GM23338 (cell line): ENCODE measurements at regions not wholly inside any gene's neighbourhood (a gene's known extent, or its start where the extent isn't known, plus 50 kb on each side); places are given as distances from the start of the nearest gene placed in this dataset.

ENCODE experiments used
- ATAC-seq: fragments of 200-7000 bp; cut with Tn5 transposase; 3 replicates; pipeline ENCODE4 v1.9.1; 2020
- DNase-seq: peaks from one replicate; pipeline ENCODE4 v3.0.0-alpha.2; 2015; ENCODE audit warnings: low spot score
- H2AFZ ChIP-seq: fragments of 200-600 bp; sonication (generic); 2 replicates; pipeline ENCODE4 v1.8.0; 2016; ENCODE audit warnings: antibody characterized with exemption, mild to moderate bottlenecking, moderate library complexity
- H3F3A ChIP-seq: fragments of 200-600 bp; sonication (generic); replicated peaks from 2 replicates; pipeline ENCODE4 v1.8.0; 2017; ENCODE audit warnings: antibody characterized with exemption, mixed run types, low read depth
- H3K27ac ChIP-seq: fragments of 200-600 bp; sonication (generic); 2 replicates; pipeline ENCODE4 v1.6.1; 2016; ENCODE audit warnings: low read depth
- H3K27me3 ChIP-seq: fragments of 200-600 bp; sonication (generic); 2 replicates; pipeline ENCODE4 v1.8.0; 2016; ENCODE audit warnings: mild to moderate bottlenecking, mixed run types, moderate library complexity; ENCODE audit not compliant: insufficient read depth
- H3K36me3 ChIP-seq: fragments of 200-600 bp; sonication (generic); 2 replicates; pipeline ENCODE4 v1.8.0; 2016; ENCODE audit warnings: mild to moderate bottlenecking; ENCODE audit not compliant: insufficient read depth
- H3K4me1 ChIP-seq: fragments of 200-600 bp; sonication (generic); 2 replicates; pipeline ENCODE4 v1.8.0; 2016; ENCODE audit warnings: mild to moderate bottlenecking, moderate library complexity; ENCODE audit not compliant: insufficient read depth
- H3K4me2 ChIP-seq: fragments of 200-600 bp; sonication (generic); 2 replicates; pipeline ENCODE4 v1.7.1; 2017; ENCODE audit warnings: mixed run types
- H3K4me3 ChIP-seq: fragments of 200-600 bp; sonication (generic); 2 replicates; pipeline ENCODE4 v1.6.1; 2016; ENCODE audit warnings: mixed run types
- H3K79me2 ChIP-seq: fragments of 200-600 bp; sonication (generic); replicated peaks from 2 replicates; pipeline ENCODE4 v1.8.0; 2017; ENCODE audit warnings: mild to moderate bottlenecking; ENCODE audit not compliant: insufficient read depth
- H3K9me2 ChIP-seq: fragments of 200-600 bp; sonication (generic); 2 replicates; pipeline ENCODE4 v1.8.0; 2017; ENCODE audit not compliant: insufficient read depth
- H4K20me1 ChIP-seq: fragments of 200-600 bp; sonication (generic); replicated peaks from 2 replicates; pipeline ENCODE4 v1.8.0; 2017; ENCODE audit warnings: mild to moderate bottlenecking; ENCODE audit not compliant: insufficient read depth
- H3K27ac Mint-ChIP-seq: 2 replicates; pipeline ENCODE4 v1.8.0; 2020; ENCODE audit warnings: inconsistent platforms, mild to moderate bottlenecking, moderate library complexity, mixed read lengths
- H3K27me3 Mint-ChIP-seq: 3 replicates; pipeline ENCODE4 v1.8.0; 2022; ENCODE audit warnings: low read depth, mild to moderate bottlenecking, moderate library complexity, mixed read lengths, inconsistent platforms; ENCODE audit not compliant: insufficient read depth, poor library complexity
- H3K36me3 Mint-ChIP-seq: 3 replicates; pipeline ENCODE4 v1.8.0; 2021; ENCODE audit warnings: low read depth, mild to moderate bottlenecking, inconsistent platforms, moderate library complexity, mixed read lengths
- H3K4me1 Mint-ChIP-seq: 3 replicates; pipeline ENCODE4 v1.8.0; 2020; ENCODE audit warnings: mild to moderate bottlenecking, inconsistent platforms, mixed read lengths
- H3K4me3 Mint-ChIP-seq: 3 replicates; pipeline ENCODE4 v1.8.0; 2021; ENCODE audit warnings: moderate library complexity, mild to moderate bottlenecking, inconsistent platforms, mixed read lengths
- H3K9me3 Mint-ChIP-seq: 3 replicates; pipeline ENCODE4 v1.8.0; 2020; ENCODE audit warnings: moderate library complexity, mild to moderate bottlenecking, inconsistent platforms, mixed read lengths
- CREB1 ChIP-seq: fragments of 250-450 bp; sonication (Bioruptor Pico); IDR thresholded peaks from 2 replicates; pipeline ENCODE4 v1.5.0; 2020; ENCODE audit warnings: low read depth, mild to moderate bottlenecking, moderate library complexity
- CTCF ChIP-seq, 2 experiments: fragments of 200-600 bp in 1 of 2; sonication (generic) in 1 of 2; conservative IDR thresholded peaks; 2 replicates each; pipeline versions ENCODE4 v1.5.1 to v1.6.1; 2016 to 2017; ENCODE audit warnings: antibody characterized with exemption in 2 of 2, low read depth in 2 of 2, mild to moderate bottlenecking in 2 of 2, moderate library complexity in 1 of 2
- ETS1 ChIP-seq: IDR thresholded peaks from 2 replicates; pipeline ENCODE4 v1.6.1; 2016; ENCODE audit warnings: antibody characterized with exemption
- EZH2 ChIP-seq: fragments of 200-600 bp; sonication (generic); IDR thresholded peaks from one replicate; pipeline ENCODE4 v1.8.0; 2017; ENCODE audit warnings: antibody characterized with exemption, mild to moderate bottlenecking, low read depth; ENCODE audit not compliant: unreplicated experiment
- EZH2phosphoT487 ChIP-seq: fragments of 200-600 bp; sonication (generic); IDR thresholded peaks from one replicate; pipeline ENCODE4 v1.8.1; 2018; ENCODE audit warnings: antibody characterized with exemption; ENCODE audit not compliant: unreplicated experiment
- JUNB ChIP-seq: IDR thresholded peaks from one replicate; pipeline ENCODE4 v1.6.1; 2016; ENCODE audit warnings: antibody characterized with exemption; ENCODE audit not compliant: unreplicated experiment
- NANOG ChIP-seq: IDR thresholded peaks from 2 replicates; pipeline ENCODE4 v1.6.1; 2016; ENCODE audit warnings: antibody characterized with exemption, borderline replicate concordance
- POLR2AphosphoS5 ChIP-seq: IDR thresholded peaks from 2 replicates; pipeline ENCODE4 v1.6.1; 2016; ENCODE audit warnings: antibody characterized with exemption, low read depth
- REST ChIP-seq: IDR thresholded peaks from one replicate; pipeline ENCODE4 v1.6.1; 2018; ENCODE audit warnings: antibody characterized with exemption; ENCODE audit not compliant: unreplicated experiment
- STAT1 ChIP-seq: IDR thresholded peaks from one replicate; pipeline ENCODE4 v1.6.1; 2016; ENCODE audit warnings: antibody characterized with exemption; ENCODE audit not compliant: unreplicated experiment
- ZNF114 ChIP-seq: fragments of 250-450 bp; sonication (Bioruptor Pico); IDR thresholded peaks from 2 replicates; pipeline ENCODE4 v1.5.0; 2020; ENCODE audit warnings: mild to moderate bottlenecking, moderate library complexity
- ZNF331 ChIP-seq: fragments of 250-450 bp; sonication (Bioruptor Pico); IDR thresholded peaks from 2 replicates; pipeline ENCODE4 v1.5.0; 2020; ENCODE audit warnings: low read depth, mild to moderate bottlenecking, moderate library complexity

DNA sequence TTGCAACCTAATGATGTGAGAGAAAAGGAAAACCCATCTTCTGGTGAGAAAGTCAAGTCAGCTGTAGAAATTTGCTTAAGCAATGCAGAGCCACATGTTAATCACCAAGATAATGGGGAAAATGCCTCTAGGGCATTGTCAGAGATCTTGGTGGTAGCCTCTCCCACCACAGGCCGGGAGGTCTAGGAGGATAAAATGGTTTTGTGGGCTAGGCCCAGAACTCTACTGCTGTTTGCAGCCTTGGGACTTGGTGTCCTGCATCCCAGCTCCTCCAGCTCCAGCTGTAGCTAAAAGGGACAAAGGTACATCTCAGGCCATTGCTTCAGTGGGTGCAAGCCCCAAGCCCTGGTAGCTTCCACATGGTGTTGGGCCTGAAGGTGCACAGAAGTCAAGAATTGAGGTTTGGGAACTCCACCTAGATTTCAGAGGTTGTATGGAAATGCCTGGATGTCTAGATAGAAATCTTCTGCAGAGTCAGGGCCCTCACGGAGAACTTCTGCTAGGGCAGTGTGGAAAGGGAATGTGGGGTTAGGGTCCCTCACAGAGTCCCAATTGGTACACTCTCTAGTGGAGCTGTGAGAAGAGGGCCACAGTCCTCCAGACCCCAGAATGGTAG is 382.2 kb upstream of the KLHL1 start:
- Mint-ChIP-seq H3K4me1 (no peaks in the 10 kb centered on the region), H3K4me3 (no peak overlapping the region), H3K9me3 (peaks cover 35% of the 10 kb centered on the region), H3K36me3 (peaks cover 23% of the 10 kb centered on the region), H3K27ac (no peak overlapping the region), H3K27me3 (peaks cover 5% of the 10 kb centered on the region)
- Histone ChIP-seq H3K9me2 (peaks cover 6% of the 10 kb centered on the region; the same call in 1 of the 2 replicates), H3K4me1 (no peaks in the 10 kb centered on the region), H3K27me3 (no peaks in the 10 kb centered on the region), H4K20me1 (no peaks in the 10 kb centered on the region), H3K36me3 (0 out of 2 replicates have a peak, but pooled peaks cover 4% of the 10 kb centered on the region), H3F3A (no peaks in the 10 kb centered on the region), H3K79me2 (no peaks in the 10 kb centered on the region), H2AFZ (no peak overlapping the region), H3K27ac (no peak overlapping the region), H3K4me3 (no peak overlapping the region), H3K4me2 (no peak overlapping the region)
- ATAC-seq (no peak), DNase-seq (no peak)
- TF ChIP-seq POLR2AphosphoS5 (no peak), EZH2phosphoT487 (no peak)

DNA sequence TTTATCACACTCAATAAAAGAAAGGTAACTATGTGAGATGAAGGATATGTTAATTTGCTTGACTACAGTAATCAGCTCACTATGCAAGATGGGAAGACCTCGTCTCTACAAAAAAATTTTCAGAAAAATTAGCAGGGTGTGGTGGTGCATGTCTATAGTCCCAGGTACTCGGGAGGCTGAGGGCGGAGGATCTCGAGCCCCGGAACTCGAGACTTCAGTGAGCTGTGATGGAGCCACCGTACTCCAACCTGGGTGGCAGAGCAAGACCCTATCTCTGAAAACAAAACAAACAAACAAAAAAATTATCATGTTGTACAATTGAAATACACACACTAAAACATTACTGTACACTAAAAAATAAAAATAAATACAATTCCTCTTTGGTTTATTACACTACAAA is 376.7 kb upstream of the KLHL1 start:
- DNase-seq = no peak
- H4K20me1 ChIP-seq = no peaks in the 10 kb centered on the region
- peaks cover 7% of the 10 kb centered on the region for H3K9me3 Mint-ChIP-seq
- no peaks in the 10 kb centered on the region for H3K9me2 ChIP-seq
- no peaks in the 10 kb centered on the region for H3F3A ChIP-seq
- H3K27ac ChIP-seq = no peak overlapping the region
- no peaks in the 10 kb centered on the region for H3K79me2 ChIP-seq
- no peak overlapping the region for H2AFZ ChIP-seq
- no peak overlapping the region for H3K4me2 ChIP-seq
- H3K4me3 Mint-ChIP-seq = no peak overlapping the region
- no peaks in the 10 kb centered on the region for H3K4me1 ChIP-seq
- H3K4me3 ChIP-seq = no peak overlapping the region
- ATAC-seq = no peak
- H3K27me3 ChIP-seq = no peaks in the 10 kb centered on the region
- 0 out of 2 replicates have a peak, but pooled peaks cover 2% of the 10 kb centered on the region for H3K36me3 ChIP-seq
- TF ChIP-seq ZNF331 (CRISPR knock-in tag) (no peak), EZH2phosphoT487 (no peak), NANOG (no peak), ZNF114 (no peak), ETS1 (no peak), POLR2AphosphoS5 (no peak), JUNB (no peak), STAT1 (no peak), CTCF (conservative IDR thresholded peaks at IDR 0.05; ENCODE audit: low read depth in 2 of 2) (no peak), EZH2 (no peak), CREB1 (CRISPR knock-in tag) (no peak), REST (no peak)
- no peaks in the 10 kb centered on the region for H3K4me1 Mint-ChIP-seq
- no peaks in the 10 kb centered on the region for H3K27me3 Mint-ChIP-seq
- H3K36me3 Mint-ChIP-seq = peaks cover 7% of the 10 kb centered on the region
- no peak overlapping the region for H3K27ac Mint-ChIP-seq
